GM18858 (cell line): ENCODE measurements at regions not wholly inside any gene's neighbourhood (a gene's known extent, or its start where the extent isn't known, plus 50 kb on each side); places are given as distances from the start of the nearest gene placed in this dataset.

ENCODE experiments used
- ATAC-seq: cut with Tn5 transposase; IDR thresholded peaks from one replicate; pipeline ENCODE4 v1.9.1; 2021; ENCODE audit not compliant: unreplicated experiment

DNA sequence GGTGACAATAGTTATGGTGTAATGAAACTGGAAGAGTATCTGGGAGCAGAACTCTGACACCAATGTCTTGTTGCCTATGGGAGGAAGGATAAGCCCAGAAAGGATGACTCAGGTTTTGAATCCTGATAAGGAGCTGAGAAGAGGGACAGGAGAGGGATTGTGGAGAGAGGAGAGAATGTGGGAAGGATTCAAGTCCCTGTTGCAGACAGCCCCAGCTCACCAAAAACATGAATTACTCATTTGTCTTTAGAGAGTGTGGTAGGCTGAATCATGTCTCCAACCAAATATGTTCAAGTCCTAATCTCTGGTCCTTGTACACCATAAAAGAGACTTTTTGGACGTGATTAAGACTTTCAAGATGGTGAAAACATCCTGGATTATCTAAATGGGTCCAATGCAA lies 206.9 kb upstream of the PHYHIPL start:
- no peak for ATAC-seq

DNA sequence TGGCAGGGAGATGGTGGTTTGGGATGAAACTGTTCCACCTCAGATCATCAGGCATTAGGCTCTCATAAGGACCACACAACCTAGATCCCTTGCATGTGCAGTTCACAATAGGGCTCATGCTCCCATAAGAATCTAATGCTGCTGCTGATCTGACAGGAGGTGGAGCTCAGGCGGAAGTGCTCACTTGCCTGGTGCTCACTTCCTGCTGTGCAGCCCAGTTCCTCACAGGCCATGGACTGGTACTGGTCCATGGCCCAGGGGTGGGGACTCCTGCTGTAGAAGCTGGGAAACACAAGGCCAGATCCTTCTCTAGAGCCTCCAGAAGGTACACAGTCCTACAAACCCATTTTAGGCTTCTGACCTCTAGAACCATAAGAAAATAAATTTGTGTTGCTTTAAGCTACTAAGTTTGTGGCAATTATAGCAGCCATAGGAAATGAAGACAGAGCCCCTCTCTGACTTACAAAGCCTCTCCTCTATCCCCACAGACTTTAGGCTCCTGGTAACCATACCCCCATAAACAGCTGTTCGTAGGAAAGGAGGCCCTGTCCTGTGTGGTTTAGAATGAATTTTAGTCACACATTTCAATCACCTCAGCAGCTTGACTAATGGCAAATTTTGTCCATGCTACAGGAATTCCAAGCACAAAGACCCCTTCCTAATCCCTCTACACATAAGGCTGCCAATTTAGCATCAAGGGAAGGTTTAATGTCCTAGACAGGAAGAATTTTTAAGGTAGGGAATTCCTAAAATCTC lies 206.1 kb upstream of the PHYHIPL start:
- ATAC-seq: no peak

DNA sequence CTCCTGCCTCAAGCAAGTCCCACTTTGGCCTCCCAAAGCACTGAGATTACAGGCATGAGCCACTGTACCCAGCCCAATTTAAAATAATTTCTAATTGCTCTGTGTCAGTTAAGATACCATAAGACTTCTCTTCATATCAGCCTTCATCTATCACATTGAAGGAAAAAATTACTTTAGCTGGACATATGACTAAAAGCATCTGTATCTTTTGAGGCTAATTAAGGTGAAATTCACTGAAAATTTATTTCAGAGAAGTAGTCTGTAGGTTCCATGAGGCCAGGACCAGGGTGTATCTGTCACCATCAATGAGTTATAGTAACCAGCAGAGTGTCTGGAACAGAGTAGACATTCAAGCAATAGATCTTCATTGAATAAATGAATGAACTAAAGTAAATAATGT lies 205.2 kb upstream of the PHYHIPL start:
- ATAC-seq: no peak

DNA sequence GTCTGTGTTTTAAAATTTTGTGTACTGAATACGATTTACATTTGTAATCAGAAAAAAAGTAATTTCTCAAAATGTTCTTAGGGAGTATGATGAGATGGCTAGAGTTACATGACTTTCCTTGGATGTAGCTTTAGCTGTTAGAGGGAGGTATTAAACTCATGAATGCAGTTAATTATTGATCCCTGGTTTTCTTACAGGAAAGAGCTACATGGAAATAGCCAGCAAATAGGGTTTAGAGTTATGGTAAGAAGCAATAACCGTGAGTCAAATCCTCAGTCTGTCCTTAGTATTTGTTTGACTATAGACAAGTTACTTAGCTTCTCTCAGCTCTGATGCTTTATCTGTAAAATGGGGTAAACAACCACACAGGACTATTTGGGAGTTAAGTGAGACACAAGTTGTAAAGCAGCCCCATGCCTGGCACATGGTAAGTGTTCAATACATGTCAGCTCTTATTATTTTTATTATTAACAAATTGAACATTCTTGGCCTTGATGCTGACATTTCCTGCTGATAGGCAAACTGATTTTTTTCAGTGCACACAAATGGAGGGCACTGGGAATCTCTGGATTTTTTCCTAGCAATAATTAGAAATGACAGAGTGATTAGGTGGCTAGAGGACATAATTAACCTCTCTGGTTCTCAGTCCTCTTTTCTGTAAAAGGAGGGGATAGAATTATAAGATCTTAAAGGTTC lies 204.5 kb upstream of the PHYHIPL start:
- ATAC-seq: no peak

DNA sequence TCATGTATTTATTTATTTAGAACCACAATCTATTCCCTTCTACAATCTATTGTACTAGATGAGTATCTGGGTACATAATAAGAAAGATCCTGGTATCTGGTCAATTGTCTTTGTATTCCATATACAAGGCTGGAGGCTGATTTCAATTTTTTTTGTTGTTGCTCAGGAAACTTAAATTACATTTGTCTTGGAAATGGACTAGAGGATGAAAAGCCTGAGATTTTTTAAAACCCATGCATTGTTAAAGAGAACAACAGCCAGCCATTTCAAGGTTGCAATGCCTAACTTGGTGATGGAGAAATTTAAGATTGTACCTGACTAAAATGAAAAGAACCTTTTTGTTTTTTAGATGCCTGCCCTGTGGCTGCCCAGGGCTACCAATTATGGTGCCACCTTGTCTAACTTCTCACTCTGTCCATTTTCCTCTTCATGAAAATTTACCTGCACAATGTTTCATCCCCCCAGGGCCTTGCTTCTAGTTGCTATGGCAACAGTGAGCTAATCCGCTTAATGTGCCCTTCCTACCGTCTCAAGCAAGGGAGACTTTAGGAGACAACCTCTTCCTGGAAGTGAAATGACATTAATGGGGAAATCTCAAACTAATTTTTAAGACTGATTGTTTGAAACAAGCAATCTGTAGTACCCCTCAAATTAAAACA lies 203.7 kb upstream of the PHYHIPL start:
- no peak for ATAC-seq

DNA sequence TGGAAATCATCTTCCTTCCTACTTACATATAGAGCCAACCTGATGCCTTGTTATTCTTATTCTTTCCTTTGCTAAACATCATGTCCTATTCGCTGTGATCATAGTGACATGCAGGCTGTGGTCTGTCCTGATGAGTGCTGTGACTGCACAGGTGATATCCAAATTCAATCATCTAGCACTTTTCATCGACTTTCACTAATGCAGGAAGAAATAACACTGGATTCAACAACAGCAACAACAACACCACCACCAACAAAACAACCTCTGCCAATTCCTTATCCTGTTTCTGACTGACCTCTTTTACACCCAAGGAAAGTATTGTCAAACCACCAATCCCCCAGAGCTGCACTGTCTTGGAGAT lies 203.2 kb upstream of the PHYHIPL start:
- no peak for ATAC-seq

DNA sequence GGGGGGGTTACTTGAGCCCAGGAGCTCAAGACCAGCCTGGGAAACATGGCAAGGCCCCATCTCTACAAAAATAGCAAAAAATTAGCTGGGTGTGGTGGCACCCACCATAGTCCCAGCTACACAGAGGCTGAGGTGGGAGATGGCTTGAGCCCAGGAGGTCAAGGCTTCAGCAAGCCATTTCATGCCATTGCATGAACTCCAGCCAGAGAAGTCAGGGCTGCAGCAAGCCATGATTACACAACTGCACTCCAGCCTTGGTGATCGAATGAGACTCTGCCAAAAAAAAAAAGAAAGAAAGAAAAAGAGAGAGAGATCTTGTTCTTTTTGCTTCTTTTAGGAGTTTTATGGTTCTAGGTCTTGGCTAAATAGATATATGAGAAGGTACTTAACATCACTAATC lies 200.2 kb upstream of the PHYHIPL start:
- ATAC-seq: no peak

DNA sequence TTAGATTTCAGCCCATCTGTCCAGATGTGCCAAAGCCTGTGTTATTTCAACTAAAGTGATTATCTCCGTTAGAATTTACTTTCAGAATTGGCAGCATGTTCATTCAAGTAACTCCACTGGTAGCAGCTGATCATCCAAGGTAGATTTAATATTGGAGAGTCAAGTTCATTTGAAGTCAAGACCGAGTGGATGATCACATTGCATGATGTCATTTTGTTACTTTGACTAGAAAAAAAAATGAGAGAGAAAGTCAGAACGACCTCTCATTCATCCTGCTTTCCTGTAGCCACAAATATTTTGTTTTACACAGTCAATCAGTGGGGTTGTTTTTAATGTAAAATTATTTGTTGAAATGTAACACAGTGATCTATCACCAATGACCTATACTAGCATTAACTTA lies 196.7 kb upstream of the PHYHIPL start:
- ATAC-seq: no peak

DNA sequence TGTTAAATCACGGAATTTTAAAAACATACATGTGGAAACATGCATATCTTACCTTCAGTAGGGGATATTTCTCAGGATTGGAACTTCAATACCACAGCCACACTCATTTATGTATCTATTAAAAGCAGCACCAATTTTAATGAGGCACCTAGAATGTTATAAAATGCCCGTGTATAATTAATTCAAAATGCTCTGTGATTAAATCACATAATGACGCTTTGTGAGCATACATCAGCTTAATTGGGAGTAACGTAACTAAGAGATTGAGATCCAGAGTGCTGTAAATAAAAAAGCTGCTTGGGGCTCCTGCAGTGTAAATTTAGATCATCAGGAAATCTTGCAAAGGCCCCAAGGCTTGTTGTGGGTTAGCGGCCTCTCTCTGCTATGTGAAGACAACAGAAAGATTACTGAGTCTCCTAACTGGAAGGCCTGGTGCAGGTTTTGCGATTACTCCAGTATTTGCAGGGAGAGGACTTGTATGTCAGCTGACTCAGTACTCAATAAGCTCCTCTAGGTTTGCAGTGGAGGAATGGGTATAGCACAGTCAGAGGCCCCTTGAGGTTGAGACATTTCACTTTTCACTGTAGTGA lies 195.5 kb upstream of the PHYHIPL start:
- ATAC-seq: no peak

DNA sequence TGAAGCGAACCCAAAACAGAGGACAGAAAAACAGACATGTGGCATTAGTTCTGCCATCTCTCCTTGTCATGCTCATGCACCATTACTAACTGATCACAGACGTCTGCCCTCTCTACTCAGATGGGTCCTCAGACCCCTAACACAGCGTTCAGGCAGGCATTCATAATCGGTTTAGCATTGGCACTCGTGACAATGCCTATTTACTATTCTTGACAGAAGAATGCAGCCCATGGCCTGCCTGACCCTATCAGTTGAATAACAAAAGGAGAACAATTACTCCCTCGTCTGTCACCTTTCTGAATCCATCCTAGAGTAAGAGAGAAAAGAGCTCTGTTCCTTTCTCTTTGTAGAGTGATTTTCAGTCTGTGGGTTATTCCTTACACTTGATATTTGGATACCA lies 194.6 kb upstream of the PHYHIPL start:
- ATAC-seq: no peak

DNA sequence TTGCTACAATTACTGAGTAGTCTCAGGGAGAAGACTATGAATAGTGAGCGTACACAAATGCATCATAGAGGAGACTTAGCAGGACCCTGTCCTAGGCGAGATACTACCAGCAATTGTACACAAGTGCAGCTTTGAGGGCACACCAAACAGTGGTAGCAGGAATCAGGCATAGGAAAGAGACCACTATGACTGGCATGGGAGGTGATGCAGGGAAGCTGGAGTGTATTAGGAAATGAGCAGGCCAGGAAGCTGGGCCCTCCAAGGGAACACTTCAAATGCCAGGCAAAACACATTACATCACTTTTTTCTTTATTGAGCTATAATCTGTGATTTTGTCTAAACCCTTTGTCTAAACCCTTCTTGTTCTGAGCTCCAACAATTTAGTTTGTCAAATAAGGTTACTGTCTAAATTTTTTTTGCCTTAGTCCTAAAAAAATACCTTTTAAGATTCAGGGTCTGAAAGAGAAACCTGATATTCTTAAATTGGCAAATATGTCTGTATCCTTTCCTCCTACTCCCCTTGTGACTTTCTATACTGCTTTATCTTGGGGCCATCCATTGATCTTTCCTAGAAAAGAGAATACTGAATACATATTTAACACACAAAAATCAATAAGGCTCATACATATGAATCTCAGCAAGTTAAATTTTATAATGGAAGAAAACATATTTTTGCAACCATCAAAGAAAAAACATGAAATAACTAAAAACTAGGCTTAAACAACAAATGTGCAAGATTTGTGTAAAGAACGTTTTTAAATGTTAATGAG lies 193.8 kb upstream of the PHYHIPL start:
- ATAC-seq: no peak

DNA sequence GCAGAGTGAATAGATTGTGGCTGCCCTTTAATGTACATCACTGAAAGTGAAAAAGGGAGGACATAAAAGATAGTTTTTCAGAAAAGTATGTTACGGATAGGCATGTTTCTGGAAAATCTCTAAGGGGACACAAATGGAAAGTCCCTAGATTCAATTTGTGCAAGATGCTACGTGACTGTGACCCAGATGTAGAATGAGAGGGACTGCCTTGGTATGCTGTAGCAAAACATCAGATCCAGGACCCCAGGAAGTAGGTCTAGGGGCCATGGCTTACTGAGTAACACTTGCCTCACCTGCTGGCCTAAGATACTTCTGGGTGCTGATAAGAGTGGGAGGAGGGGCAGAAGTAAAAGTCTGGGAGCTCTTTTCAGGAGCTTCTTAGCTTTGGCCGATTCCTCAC lies 191.2 kb upstream of the PHYHIPL start:
- ATAC-seq: no peak

DNA sequence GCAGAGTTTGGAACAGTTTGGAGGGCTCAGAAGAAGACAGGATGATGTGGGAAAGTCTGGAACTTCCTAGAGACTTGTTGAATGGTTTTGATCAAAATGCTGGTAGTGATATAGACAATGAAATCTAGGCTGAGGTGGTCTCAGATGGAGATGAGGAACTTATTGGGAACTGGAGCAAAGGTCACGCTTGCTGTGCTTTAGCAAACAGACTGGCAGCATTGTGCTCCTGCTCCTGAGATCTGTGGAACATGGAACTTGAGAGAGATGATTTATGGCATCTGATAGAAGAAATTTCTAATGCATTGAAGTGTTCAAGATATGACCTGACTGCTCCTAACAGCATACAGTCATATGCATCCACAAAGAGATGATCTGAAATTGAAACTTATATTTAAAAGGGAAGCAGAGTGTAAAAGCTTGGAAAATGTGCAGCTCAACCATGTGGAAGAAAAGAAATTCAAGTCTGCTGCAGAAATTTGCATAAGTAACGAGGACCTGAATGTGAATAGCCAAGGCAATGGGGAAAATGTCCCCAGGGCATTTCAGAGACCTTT lies 186.9 kb upstream of the PHYHIPL start:
- ATAC-seq: no peak

DNA sequence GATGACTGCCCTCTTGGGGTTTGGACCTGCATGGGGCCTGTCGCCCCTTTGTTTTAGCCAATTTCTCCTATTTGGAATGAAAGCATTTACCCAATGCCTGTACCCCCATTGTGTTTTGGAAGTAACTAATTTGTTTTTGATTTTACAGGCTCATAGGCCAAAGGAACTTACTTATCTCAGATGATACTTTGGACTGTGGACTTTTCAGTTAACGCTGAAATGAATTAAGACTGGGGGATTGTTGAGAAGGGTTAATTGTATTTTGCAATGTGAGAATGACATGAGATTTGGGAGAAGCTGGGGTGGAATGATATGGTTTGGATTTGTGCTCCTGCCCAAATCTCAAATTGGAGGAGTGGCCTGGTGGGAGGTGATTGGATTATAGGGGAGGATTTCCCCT lies 185.8 kb upstream of the PHYHIPL start:
- ATAC-seq: no peak

DNA sequence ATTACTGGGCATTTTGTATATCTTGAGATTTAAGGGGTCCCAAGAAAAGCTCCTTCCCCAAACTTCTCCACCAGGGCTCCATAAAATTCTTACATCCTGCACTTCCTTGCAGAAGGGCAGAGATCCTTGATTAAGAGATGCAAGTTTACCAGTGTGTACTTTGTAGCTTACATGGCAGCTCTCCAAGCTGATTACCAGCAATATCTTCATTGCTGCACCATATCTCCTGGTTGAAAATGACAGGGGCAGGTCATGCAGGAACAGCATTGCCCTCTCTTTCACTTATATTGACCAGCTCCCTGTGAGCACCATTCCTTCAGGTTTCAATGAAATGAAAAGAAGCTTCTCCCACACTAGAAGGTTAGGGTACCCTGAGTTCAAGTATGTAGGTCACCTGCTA lies 184.6 kb upstream of the PHYHIPL start:
- ATAC-seq: no peak

DNA sequence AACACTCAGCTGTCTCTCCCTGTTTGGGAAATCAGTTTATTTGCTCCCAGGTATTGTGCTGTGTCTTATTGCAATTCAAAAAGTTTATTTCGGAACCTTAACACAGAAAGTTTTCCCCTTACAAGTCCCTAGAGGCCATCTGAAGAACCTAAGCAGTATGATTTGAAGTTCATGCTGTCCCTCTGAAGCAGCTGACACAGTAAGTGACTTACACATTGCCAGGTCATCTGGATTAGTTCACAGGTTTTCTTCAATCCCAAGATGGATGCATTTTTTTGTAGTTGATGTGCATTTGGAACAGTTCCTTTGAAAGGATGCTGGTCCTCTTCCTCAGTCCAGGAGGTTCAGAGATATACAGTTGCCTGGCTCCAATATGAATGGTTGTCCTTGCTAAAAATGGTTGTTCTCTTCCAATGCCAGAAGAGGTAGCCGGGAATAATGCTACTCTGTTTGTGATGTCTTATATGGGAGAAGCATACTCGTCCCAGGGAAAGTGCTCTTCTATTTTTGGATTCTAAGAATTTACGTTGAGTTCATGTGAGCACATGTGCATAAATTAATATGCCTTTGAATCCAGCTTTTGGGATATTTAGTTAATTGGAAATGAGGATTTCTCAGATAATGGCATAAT lies 183.5 kb upstream of the PHYHIPL start:
- ATAC-seq: no peak

DNA sequence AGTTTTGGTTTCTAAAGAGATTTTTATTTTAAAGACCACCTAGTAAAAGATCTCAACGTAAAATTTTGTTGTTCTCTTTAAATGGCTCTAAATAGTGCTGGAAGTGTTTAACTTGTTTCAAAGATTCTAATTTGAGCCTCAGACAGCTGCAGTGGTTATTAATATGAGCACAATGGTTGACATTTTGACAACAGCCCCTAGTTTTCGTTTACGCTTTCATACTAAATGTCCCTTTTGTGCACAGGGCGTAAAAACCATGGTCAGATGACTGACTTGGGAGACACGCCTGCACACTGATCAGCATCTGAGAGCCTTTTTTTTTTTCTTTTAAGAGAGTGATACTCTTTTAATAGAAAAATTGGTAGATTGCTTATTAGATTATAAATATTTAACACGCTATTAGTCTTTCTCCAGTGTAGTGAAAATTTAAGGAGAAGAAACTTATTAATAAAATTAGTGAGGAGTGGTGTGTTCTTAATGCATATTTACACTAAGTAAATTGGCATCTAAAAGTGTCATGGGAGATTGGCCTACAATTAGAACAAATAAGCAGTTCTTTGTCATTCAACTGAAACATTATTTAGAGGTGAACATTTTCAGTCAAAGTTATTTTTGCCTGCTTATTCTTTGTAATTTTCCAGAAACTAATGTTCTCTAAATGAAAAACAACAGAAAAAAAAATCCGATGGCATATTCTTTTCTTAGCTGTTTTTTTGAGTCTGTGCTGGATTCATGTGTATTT lies 182.8 kb upstream of the PHYHIPL start:
- ATAC-seq: peak; percentile 71

DNA sequence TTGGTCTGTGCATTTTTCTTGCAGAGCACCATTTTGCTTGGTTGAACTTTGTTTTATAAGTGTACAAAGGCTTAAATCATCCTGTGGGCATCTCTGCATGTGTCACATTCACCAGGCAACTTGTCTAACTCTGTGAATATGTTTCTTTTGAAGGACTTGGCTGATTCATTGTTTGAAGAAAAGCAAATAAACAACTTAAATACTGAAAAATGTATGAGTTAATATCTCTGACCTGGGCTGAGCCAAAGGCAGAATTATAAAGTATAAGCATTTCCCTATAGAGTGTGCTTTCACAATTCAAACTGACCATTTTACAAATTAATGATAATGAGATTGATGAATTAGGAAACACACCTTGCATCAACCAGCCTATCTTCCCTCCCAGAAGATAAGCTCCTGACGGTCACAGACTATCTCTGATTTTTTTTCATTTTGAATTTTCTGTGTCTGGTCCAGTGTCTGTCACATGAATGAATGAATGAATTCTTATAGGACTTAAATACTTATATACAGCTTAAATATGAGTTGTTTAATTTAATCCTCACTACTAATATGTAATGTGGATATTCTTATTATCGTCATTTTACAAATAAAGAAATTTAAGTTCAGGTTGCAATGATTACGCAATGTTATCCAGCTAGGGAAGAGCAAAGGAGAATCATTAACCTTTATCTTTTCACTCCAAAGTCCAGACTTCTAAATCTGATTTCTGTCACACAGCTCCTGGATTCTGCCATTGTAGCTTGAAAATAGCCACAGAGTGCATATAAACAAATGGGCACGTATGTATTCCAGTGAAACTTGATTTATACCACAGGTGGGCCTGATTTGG lies 182.0 kb upstream of the PHYHIPL start:
- no peak for ATAC-seq

DNA sequence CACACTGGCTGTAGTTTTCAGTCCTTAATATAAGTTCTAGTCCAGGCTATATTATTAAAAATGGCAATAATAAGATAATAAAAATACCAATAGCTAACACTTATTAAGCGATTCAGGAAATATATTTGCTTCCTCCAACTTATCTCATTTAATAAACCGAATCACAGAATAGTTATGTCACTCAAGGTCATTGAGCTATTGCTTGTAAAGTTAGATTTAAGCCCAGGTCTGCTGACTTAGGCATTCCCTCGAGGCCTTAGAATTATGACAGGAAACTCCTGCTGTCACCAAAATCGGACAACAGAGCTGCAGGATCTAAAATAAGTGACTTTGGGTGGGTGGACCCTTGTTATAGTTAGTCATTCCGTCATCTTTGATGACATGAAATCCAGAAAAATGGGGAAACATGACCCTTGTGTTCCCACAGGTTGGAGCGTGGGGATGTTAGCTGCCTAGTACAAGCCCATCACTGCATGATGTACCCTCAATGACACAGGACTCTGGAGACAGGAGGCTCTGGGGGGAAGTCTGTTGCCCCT lies 181.3 kb upstream of the PHYHIPL start:
- no peak for ATAC-seq
